ENCODE measurements at regions not wholly inside any gene's neighbourhood (a gene's known extent, or its start where the extent isn't known, plus 50 kb on each side); places are given as distances from the start of the nearest gene placed in this dataset.
"Not testable (repeated sequence)": the region's sequence is repeated elsewhere in the genome, so short reads cannot be mapped to it uniquely, and the experiment has no call there.

DNA sequence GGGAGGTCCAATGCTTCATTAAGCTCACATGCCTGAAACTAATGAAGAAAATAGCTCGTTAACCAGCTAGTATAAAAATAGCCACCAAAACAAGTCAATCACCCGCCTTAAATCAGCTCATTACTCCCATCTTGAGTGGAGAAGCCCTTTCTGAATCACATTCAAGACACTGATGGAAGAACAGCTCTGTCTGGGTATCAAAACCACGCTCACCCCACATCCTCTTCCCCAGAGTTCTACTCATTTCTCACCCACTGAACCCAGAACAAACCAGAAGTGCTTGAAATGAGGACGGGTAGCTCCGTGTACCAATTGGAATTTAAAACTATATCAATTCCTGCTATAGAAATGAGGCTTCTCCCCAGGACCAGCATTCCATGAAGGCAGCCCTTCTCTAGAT lies 120.8 kb upstream of the CCZ1B start:
- TF ChIP-seq, protein P1, sequence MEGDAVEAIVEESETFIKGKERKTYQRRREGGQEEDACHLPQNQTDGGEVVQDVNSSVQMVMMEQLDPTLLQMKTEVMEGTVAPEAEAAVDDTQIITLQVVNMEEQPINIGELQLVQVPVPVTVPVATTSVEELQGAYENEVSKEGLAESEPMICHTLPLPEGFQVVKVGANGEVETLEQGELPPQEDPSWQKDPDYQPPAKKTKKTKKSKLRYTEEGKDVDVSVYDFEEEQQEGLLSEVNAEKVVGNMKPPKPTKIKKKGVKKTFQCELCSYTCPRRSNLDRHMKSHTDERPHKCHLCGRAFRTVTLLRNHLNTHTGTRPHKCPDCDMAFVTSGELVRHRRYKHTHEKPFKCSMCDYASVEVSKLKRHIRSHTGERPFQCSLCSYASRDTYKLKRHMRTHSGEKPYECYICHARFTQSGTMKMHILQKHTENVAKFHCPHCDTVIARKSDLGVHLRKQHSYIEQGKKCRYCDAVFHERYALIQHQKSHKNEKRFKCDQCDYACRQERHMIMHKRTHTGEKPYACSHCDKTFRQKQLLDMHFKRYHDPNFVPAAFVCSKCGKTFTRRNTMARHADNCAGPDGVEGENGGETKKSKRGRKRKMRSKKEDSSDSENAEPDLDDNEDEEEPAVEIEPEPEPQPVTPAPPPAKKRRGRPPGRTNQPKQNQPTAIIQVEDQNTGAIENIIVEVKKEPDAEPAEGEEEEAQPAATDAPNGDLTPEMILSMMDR (IDR thresholded peaks at IDR 0.05), result not testable (repeated sequence)
- TF ChIP-seq POLR2AphosphoS5 (IDR thresholded peaks at IDR 0.05), result not testable (repeated sequence)

Data from sigmoid colon (tissue), 4 donors.